Chondrocyte (in vitro differentiated cells): ENCODE measurements at regions not wholly inside any gene's neighbourhood (a gene's known extent, or its start where the extent isn't known, plus 50 kb on each side); places are given as distances from the start of the nearest gene placed in this dataset.
"Not testable (repeated sequence)": the region's sequence is repeated elsewhere in the genome, so short reads cannot be mapped to it uniquely, and the experiment has no call there.

Experiments
- DNase-seq: peaks from one replicate; pipeline ENCODE4 v3.0.0; 2021; ENCODE audit warnings: mixed read lengths, low spot score
- H3K27ac Mint-ChIP-seq: one replicate; pipeline ENCODE4 v1.8.0; 2021; ENCODE audit warnings: mild to moderate bottlenecking, moderate library complexity, mixed read lengths; ENCODE audit not compliant: unreplicated experiment
- H3K27me3 Mint-ChIP-seq: 2 replicates; pipeline ENCODE4 v1.8.0; 2021; ENCODE audit warnings: low read depth, mixed read lengths
- H3K36me3 Mint-ChIP-seq: 2 replicates; pipeline ENCODE4 v1.8.0; 2021; ENCODE audit warnings: low read depth, mixed read lengths
- H3K4me1 Mint-ChIP-seq: 2 replicates; pipeline ENCODE4 v1.8.0; 2021; ENCODE audit warnings: low read depth, mild to moderate bottlenecking, mixed read lengths
- H3K4me3 Mint-ChIP-seq: one replicate; pipeline ENCODE4 v1.8.0; 2021; ENCODE audit warnings: mild to moderate bottlenecking, moderate library complexity, mixed read lengths; ENCODE audit not compliant: unreplicated experiment
- H3K9me3 Mint-ChIP-seq: 2 replicates; pipeline ENCODE4 v1.8.0; 2021; ENCODE audit warnings: low read depth, mixed read lengths
- TF ChIP-seq, protein P1 (sequence below): fragments of 200-600 bp; sonication (generic); IDR thresholded peaks from 2 replicates; pipeline ENCODE4 v1.5.0; 2021; ENCODE audit warnings: antibody characterized with exemption, mild to moderate bottlenecking, moderate library complexity

DNA sequence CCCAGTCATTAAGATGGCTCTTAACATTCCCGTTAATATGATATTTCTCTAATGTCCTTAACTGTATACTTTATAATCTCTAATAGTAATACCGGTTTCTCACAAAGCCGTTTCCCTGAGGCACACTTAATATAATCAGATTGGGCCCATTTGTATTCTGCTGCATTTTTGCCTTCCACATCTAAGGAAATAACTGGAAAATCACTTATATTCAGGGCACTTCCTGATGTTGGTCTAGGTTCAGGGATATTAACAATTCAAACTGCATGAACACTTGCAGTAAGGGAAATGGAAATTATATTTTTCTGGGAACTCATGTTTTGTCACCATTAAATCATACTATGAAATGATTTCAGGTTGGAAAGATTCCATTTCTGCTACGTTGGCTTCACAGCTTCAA lies 119.8 kb downstream of the TPR start:
- peaks cover 2% of the 10 kb centered on the region for H3K27me3 Mint-ChIP-seq
- TF ChIP-seq, protein P1, sequence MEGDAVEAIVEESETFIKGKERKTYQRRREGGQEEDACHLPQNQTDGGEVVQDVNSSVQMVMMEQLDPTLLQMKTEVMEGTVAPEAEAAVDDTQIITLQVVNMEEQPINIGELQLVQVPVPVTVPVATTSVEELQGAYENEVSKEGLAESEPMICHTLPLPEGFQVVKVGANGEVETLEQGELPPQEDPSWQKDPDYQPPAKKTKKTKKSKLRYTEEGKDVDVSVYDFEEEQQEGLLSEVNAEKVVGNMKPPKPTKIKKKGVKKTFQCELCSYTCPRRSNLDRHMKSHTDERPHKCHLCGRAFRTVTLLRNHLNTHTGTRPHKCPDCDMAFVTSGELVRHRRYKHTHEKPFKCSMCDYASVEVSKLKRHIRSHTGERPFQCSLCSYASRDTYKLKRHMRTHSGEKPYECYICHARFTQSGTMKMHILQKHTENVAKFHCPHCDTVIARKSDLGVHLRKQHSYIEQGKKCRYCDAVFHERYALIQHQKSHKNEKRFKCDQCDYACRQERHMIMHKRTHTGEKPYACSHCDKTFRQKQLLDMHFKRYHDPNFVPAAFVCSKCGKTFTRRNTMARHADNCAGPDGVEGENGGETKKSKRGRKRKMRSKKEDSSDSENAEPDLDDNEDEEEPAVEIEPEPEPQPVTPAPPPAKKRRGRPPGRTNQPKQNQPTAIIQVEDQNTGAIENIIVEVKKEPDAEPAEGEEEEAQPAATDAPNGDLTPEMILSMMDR: no peak
- H3K4me3 Mint-ChIP-seq: no peak overlapping the region
- peaks cover 13% of the 10 kb centered on the region for H3K9me3 Mint-ChIP-seq
- no peak for DNase-seq
- peaks cover 1% of the 10 kb centered on the region for H3K36me3 Mint-ChIP-seq
- peaks cover 10% of the 10 kb centered on the region for H3K4me1 Mint-ChIP-seq
- no peak overlapping the region for H3K27ac Mint-ChIP-seq

DNA sequence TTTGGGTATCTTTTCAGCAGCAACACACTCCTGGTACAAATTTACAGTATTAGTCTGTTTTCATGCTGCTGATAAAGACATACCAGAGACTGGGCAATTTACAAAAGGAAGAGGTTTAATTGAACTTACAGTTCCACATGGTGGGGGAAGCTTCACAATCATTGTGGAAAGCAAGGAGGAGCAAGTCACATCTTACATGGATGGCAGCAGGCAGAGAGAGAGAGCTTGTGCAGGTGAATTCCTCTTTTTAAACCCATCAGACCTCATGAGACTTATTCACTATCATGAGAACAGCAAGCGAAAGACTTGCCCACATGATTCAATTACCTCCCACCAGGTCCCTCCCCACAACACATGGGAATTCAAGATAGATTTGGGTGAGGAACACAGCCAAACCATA lies 124.5 kb downstream of the TPR start:
- DNase-seq: no peak
- no peak overlapping the region for H3K4me3 Mint-ChIP-seq
- peaks cover 10% of the 10 kb centered on the region for H3K4me1 Mint-ChIP-seq
- TF ChIP-seq, protein P1: no peak
- peaks cover 7% of the 10 kb centered on the region for H3K36me3 Mint-ChIP-seq
- H3K27me3 Mint-ChIP-seq: no peaks in the 10 kb centered on the region
- peaks cover 19% of the 10 kb centered on the region for H3K9me3 Mint-ChIP-seq
- H3K27ac Mint-ChIP-seq: no peak overlapping the region

DNA sequence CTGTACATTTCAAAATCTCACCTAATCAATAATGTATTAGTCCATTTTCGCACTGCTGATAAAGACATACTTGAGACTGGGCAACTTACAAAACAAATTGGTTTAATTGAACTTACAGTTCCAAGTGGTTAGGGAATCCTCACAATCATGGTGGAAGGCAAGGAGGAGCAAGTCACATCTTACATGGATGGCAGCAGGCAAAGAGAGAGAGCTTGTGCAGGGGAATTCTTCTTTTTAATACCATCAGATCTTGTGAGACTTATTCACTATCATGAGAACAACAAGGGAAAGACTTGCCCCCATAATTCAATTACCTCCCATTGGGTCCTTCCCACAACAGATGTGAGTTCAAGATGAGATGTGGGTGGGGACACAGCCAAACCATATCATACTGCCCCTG lies 126.4 kb downstream of the TPR start:
- H3K27me3 Mint-ChIP-seq, H3K4me1 Mint-ChIP-seq, H3K27ac Mint-ChIP-seq, H3K36me3 Mint-ChIP-seq, H3K4me3 Mint-ChIP-seq, DNase-seq: not testable (repeated sequence)
- peaks cover 19% of the 10 kb centered on the region for H3K9me3 Mint-ChIP-seq

DNA sequence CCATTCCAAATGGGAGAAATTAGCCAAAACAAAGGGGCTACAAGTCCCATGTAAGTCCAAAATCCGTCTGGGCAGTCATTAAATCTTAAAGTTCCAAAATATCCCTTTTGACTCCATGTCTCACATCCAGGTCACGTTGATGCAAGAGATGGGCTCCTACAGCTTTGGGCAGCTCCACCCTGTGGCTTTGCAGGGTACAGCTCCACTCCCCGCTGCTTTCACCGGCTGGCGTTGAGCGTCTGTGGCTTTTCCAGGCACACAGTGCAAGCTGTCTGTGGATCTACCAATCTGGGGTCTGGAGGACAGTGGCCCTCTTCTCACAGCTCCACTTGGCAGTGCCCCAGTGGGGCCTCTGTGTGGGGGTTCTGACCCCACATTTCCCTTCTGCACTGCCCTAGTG lies 130.2 kb downstream of the TPR start:
- no peaks in the 10 kb centered on the region for H3K27me3 Mint-ChIP-seq
- H3K4me1 Mint-ChIP-seq: no peaks in the 10 kb centered on the region
- peaks cover 9% of the 10 kb centered on the region for H3K9me3 Mint-ChIP-seq
- no peak overlapping the region for H3K27ac Mint-ChIP-seq
- TF ChIP-seq, protein P1: peak; percentile 47
- peaks cover 3% of the 10 kb centered on the region for H3K36me3 Mint-ChIP-seq
- H3K4me3 Mint-ChIP-seq: no peak overlapping the region
- no peak for DNase-seq
